CD1c-positive myeloid dendritic cell (primary cell): ENCODE measurements at regions not wholly inside any gene's neighbourhood (a gene's known extent, or its start where the extent isn't known, plus 50 kb on each side); places are given as distances from the start of the nearest gene placed in this dataset.

ENCODE experiments used
- DNase-seq: peaks from one replicate; pipeline ENCODE4 v3.0.0-alpha.2; 2016; ENCODE audit errors: extremely low spot score

DNA sequence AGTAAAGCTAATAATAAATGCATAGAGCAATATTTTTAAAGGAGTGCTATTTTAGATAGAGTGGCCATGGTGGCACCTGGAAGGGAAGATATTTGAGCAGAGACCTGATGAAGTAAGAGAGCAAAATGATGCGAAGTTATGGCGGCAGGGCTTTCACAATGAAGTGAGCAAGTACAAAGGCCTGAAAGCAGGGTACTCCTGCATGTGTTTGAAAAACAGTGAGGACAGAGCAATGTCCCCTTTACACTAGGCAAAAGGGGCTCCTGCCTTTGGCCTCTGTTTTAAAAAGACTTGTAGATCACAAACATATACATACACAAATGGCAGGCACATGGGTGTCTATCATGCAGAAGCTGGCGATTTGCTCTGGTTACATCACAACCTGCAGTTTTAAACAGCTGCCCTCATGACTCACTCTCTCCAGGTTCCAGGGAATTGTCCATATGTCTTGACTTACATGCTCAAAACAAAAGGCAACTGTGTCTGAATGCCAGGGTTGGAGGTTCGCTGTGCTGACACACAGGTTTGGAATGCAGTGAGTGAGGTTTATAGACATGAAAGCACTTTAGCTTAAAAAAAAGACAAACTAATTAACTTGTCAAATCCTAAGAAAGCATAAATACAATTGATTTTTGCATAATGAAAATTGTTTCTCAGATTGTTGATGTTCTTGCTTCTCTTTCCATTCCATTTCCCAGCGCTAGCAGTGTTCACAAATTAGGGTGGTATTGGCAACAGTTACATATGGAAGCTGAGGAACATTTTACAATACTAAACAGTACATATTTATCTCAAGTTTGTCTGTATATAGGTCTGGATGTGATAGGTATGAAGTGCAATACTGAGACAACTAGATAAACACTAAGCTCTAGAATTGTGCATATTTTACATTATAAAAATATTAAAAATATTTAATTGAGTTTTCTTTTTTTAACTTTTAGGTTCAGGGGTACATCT, 313.9 kb downstream of the BARHL2 start:
- DNase-seq = no peak

GRCh38 chr1:90400131-90400530, 317.0 kb downstream of the BARHL2 start:
- no peak for DNase-seq

GRCh38 chr1:90396917-90397316, 320.2 kb downstream of the BARHL2 start:
- no peak for DNase-seq

GRCh38 chr1:90394247-90394646, 322.9 kb downstream of the BARHL2 start:
- peak; percentile 6 for DNase-seq

- DNase-seq = no peak
Measured at GRCh38 chr1:90393025-90393424, 324.1 kb downstream of the BARHL2 start.

DNA sequence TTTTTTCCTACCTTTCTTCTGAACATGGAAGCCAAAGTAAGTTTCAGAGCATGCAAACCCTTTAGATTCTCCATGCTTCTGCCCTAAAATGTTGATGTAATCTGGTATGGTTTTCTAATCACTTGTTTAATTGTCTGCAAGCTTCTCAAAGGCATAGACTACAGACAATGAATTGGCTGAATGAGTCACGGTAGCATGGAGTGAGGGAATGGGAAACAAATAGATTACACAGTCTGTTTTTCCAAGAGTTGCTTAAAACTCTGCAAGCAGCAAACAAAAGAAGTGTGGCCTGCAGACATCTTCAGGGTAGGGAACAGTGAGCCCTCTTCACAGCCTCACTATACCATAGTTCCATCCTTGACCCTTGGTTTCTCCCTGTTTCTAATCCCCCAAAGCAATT, 326.0 kb downstream of the BARHL2 start:
- DNase-seq = no peak

GRCh38 chr1:90387805-90388204, 329.3 kb downstream of the BARHL2 start:
- no peak for DNase-seq

GRCh38 chr1:90386899-90387720, 330.0 kb downstream of the BARHL2 start:
- no peak for DNase-seq

GRCh38 chr1:90384193-90384592, 332.9 kb downstream of the BARHL2 start:
- no peak for DNase-seq

- no peak for DNase-seq
Measured at GRCh38 chr1:90382161-90382560, 334.9 kb downstream of the BARHL2 start.

GRCh38 chr1:90381598-90381997, 335.5 kb downstream of the BARHL2 start:
- no peak for DNase-seq

DNA sequence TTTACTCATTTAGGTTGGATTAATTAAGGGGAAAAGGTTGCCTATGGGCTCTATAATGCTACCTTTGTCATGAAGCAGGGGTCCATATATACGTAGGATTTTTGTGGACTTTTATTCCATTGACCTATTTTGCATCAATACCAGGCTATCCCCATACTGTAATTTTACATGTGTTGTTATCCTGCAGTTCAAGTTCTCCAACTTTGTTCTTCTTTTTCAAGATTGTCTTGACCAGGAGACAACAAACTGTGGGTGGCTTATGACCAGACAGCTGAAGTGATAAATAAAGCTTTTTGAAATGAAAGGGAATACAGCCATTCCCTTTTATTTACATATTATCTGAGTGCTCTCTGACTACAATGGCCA, 345.7 kb downstream of the BARHL2 start:
- no peak for DNase-seq

GRCh38 chr1:90370686-90371447, 346.2 kb downstream of the BARHL2 start:
- DNase-seq = no peak

- DNase-seq = no peak
Measured at GRCh38 chr1:90362163-90362562, 354.9 kb downstream of the BARHL2 start.

DNA sequence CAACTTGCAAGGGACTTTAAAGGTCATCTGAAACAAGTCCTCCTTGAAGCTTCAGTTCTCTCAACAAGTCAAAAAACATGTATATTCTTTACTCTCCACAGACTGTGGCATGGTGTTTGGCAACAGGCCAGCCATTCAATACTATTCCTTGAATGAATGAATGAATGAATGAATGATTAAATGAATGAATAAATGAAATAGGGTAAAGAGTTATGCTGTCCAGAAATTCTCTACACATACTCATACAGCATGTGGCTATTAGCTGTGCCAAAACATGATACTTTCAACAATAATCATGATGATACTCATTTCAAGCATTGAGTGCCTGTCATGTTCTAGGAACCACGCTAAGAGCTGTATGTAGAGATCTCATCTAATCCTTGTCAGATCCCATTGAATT, 356.1 kb downstream of the BARHL2 start:
- no peak for DNase-seq

- no peak for DNase-seq
Measured at GRCh38 chr1:90359994-90360393, 357.1 kb downstream of the BARHL2 start.

DNA sequence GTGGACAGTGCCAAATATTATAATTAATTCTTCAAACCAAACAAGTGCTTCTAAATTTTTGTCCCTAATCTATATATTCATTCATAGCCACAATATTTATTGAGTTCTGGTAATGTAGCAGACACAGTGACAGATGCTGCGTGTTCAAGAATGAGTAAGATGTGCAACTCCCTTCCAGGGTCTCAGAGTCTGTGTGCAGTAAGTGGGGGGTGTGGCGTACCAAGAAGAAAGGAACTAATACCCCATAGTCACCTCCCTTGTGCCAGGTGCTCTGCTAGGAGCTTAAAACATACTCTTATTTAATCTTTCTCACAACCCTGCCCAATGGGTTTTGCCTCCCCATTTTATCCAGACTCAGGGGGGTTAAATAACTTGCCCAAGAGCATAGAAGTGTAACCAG, 358.7 kb downstream of the BARHL2 start:
- no peak for DNase-seq

DNA sequence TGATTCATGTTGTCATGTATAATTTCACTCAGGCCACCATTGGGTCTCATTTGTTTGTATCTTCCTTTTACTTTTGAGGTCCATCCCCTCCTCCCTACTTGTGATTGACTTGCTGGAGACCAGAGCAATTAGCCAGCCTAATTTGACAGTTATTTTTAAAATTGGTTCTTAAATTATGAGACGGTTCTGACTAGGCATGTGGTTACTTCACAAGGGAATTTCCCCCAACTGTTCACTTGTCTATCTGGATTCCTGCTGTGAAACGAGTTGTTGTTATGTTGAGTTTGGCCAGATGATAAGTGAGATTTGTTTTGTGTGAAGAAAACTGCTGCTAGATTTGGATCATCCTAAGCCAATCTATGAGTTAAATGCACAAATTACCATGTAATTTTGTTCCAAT, 359.1 kb downstream of the BARHL2 start:
- DNase-seq = no peak

GRCh38 chr1:90356991-90357390, 360.1 kb downstream of the BARHL2 start:
- no peak for DNase-seq

DNA sequence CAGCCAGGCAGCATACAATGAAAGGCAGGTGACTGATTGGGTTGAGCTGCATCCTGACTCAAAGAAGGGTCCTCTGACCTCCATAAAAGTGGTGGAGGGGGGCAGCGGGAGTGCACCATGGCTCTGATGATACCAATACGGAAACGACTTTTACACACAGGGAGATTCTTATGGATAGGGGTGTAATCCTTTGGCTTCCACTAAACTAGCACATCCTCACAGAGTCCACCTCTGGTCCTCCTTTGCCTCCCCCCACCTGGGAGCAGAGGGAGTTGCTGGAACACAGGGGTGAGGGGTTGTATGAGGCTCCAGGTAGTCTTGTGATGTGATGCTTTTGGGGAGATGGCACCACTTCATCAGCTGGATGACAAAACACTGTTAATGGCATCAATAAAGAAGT, 361.0 kb downstream of the BARHL2 start:
- DNase-seq = no peak

DNA sequence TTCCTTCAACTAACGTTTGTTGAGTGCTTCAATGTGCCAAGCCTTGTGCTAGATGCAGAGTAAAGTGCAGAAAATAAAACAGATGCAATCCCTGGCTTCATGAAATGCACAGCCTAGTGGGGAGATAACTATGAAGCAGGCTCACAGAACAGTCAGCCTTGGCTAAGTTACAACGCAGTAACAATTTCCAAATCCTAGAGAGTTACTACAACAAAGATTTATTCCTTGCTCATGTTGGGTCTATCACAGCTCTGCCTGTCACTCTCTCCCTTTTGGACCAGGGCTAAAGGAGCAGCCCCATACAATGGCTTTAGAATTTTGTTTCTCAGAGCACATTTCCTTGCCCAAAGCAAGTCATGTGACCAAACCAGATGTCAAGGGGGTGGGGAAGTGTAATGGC, 359.8 kb downstream of the ZNF326 start:
- DNase-seq = no peak

DNA sequence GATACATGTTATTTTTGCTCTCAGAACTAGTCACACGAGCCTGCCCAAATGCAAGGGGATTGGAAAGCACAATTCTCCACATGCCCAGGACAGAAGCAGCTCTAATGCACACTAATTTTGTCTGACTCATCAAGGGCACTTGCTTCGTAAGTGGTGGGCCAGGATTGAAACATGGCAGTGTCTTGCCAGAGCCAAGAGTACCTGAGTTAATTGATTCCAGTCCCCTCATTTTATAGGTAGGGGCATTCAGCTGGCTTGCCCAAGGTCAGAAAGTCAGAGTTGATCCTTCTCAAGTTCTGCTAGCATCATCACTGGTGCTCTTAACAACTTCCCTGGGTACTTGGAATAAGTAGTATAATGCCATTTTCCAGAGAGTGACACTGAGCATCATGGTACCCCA, 356.1 kb downstream of the ZNF326 start:
- no peak for DNase-seq
